Middle frontal gyrus (tissue), 1 donor: ENCODE measurements at regions not wholly inside any gene's neighbourhood (a gene's known extent, or its start where the extent isn't known, plus 50 kb on each side); places are given as distances from the start of the nearest gene placed in this dataset.

Source experiments
- DNase-seq: peaks from one replicate; pipeline ENCODE4 v3.0.0-alpha.2; 2015; ENCODE audit warnings: low spot score; ENCODE audit errors: extremely low spot score

DNA sequence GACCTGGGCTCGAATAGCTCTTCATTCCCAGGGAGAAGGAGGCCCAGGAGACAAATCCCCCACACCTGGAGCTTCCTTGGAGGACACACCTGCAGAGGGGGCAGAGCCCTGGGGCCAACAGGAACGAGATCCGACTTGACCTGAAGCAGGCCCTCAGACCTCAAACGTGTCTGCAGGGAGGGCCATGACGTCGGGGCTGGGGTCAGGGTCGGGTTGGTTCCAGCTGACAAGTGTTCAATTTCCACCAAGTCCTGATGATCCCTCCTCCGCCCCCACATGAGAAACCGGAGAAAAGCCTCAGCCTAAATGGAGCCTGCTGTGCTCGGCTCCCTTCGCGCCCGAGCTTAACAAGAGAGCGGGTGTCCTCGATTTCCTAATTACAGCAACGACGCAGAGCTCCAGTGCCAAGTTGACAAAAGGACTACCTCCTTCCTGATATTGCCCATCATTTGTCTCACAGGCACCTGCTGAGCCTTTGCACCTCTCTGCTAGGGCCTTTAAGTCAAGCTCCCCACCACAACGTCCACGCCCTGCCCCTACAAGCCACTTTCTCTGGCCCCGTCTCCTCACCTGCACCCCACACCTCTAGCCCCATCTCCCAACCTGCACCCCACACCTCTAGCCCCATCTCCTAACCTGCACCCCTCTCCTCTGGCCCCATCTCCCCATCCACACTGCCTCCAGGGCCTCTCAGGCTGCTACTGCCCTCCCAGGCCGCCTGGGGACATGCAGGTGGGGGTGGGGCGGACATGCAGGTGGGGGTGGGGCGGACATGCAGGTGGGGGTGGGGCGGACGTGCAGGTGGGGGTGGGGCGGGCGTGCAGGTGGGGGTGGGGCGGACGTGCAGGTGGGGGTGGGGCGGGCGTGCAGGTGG lies 519.4 kb downstream of the GLRX3 start:
- no peak for DNase-seq

DNA sequence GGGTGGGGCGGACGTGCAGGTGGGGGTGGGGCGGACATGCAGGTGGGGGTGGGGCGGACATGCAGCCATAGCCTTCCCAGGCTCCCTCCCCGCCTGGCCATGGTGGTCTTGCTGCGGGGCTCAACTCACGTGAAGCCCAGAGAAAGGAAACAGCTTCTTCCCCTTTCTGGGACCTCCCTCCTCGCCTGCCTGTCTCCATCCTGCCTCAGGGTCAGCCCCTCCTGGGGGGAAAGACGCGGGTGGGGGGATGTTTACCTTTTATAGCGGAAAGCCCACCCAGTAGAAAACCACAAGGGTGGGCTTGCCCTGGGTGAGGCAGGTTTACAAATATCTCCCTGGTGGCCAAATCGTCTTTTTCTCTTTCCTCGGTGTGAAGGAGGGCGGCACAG lies 520.0 kb downstream of the GLRX3 start:
- no peak for DNase-seq

DNA sequence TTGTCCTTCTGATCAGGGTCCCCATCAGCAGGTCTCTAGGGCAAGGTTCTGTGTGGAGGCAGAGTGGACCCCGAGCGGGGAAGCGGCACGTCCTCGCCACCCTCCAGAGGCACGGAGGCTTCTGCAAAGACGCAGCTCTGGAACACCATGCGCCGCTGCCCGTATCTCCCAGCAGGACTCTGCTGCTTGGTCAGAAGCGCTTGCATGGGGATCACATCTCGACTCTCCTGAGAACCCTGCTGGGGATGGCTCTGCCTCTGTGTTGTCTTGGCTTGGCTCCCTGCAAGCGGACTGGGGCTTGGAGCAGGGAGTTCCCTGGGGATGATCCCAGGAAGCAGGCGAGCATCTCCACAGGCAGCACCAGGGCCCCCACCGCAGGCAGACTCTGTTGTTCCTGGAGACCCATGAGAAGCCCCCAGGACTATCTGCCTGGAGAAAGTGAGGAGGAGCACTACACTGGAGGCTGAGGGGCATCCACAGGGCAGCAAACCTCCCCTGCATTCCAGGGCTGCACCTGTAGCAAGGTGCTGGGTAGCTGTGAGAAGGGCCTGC lies 520.5 kb downstream of the GLRX3 start:
- no peak for DNase-seq

DNA sequence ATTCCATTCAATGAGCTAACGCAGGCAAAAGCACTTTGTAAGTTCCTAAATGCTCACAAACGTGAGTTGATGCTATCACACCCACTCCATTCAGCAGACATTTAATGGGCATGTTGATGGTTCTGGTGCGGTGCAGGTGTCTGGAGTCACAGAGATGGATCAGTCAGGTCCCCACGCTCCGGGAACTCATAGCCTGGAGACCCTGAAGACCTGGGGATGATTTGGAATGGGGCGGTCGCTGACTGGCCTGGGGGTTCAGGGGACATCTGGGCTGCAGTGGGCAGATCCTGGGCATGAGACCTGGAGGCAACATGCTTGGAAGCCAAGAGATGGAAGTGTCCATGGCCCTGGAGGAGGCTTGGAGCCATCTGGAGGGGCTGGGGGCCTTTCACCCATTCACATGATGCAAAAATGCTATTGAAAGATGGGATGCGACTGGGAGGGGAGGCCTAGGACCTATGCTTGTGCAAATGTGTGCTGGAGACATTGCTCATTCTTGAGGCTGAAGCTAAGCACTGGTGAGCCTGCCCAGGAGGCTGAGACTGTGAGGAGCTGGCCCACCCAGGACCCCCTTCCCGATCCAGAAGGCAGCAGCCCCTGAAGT lies 522.6 kb downstream of the GLRX3 start:
- no peak for DNase-seq

DNA sequence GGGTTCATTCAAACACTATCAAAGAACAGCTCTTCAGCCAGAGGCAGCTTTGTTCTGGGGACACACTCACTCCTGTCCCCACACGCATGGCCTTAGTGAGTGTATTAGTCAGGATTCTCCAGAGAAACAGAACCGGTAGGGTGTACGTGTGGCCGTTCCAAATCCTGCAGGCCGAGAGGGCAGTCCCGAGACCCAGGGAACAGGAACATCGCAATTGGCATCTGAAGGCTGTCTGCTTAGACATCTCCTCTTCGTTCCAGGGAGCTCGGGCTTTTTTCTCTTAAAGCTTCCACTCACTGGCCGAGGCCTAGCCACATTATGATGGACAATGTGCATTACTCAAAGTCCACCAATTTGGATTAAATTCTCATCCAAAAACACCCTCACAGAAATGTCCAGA lies 523.3 kb downstream of the GLRX3 start:
- DNase-seq, result no peak

DNA sequence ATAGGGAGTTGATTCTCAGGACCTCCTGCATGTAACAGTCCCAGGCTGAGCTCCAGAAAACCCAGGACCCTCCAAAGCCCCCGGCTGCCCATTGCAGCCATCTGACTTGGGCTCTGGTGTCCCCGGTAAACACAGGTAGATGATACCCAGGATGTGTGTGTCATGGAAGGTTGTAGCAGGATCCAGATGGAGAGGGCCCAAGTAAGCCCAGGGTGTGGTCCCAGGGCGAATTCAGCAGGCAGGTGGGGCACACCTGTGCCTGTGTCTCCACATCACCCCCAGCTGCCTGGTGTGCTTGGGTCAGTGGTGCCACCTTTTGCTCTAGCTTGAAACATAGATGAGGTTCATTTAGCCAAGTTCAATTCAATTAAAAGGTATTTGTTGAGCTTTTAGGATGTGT lies 524.1 kb downstream of the GLRX3 start:
- DNase-seq, result no peak

DNA sequence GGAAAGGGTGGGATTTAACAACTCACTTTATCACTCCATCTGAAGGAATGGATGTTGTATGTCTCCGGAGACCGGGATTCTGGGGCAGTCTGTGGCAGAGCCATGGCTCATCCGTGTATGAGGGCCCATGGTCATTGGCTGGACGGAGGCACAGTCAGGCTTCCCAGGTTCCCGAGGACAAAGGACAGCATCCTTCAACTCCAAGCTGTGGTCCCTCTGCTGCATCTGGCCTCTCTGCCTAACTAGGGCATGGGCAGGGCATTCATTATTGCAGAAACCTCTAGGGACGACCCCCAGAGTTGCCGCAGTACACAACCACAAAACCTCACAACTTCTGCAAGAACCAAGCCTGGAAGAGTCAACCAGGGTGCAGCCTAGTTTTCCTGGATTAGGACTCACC lies 525.2 kb downstream of the GLRX3 start:
- DNase-seq, result no peak

DNA sequence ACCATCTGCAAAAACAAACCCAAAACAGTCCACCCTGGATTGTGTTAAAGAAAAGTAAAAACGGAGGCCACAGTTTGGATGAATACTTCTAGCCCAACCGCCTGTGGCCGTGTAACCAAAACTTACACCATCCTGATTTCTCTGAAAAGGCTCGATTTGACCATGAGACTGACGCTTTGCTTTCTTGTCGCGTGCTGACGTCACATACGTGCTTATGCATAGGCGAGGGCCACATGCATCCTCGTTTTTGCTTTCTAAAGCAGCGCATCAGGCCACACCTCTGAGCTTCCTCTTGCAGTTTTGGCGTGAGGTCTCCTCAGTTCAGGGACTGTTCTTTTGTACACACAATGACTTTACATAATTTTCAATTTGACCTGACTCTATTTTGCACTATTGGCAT lies 526.6 kb downstream of the GLRX3 start:
- no peak for DNase-seq

DNA sequence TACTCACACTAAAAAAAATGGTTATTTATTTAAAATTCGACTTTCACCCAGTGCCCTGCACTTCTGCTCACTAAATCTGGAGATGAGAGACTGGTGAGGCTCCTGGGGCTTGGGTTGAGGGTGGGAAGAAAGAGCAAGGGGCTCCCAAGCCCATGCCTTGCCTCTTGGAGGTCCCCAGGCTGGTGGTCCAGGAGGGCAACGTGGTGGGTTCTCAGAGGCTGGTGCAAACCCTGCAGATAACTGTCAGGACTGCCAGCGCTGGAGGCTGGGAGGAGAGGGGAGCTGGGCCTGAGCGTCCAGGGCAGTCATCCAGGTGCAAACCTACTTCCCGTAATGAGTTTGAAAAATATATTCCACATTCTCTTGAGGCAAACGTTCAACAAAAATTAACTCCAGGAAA lies 528.3 kb downstream of the GLRX3 start:
- no peak for DNase-seq

DNA sequence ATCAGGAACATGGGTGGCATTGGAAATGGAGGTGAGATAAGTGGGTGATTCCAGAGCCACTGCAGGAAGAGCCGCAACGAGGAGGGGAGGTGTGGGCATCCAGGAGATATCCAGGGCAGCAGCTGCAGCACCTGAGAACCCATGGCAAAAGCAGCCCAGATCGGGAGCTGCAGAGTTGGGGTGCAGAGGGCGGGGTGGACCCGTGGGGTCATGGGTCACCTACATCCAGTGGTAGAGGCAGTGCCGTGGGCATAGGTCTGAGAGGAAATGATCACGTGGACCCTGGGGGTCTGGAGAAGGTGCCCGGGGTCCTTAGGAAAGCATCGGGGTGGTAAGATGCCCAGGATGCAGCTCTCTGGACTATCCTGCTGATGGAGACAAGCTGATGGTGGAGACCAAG lies 530.0 kb downstream of the GLRX3 start:
- no peak for DNase-seq

DNA sequence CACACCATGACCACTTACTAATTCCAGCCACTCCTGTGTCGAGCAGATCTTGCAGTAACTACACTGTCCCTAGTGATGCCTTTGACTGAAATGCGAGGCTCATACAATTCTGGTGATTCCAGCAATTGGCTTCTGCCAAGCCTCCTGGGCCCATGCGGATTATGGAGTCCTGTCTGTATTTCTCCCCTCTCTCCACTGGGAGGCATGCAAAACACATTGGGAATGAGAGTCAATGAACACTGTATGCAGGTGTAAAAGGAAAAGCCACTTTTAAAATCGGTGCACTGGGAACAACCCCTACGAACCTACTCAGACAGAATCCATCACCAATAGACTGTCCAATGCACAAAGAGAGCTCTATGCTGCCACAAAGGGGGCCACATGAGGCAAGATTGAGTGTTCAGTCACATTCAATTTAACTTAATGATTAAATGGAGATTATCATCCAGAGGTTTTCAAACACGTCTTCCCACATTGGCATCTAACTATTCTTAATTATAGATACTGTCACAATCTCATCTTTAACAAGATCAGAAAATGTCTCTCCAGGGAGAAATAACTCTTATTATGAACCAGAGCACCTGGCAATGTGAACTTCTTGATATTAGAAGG lies 550.6 kb downstream of the GLRX3 start:
- DNase-seq, result no peak

DNA sequence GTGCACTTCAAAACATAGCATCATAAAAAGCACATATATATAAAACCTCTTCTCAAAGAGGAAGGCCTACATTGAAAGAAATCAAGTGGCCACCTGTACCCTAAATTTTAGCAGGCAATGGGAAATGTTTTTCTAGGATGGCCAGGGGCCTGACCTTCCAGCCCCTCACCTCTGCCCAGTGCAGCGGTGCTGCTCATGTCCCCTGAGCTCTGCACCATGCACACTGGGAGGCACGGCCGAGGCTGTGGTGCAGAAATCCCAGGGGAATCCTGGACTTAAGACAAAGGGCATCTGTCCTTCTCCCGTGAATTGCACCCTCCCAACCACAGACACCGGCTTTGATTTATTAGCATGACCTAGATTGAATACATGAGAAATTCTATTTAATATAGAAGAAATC lies 551.4 kb downstream of the GLRX3 start:
- DNase-seq, result no peak

DNA sequence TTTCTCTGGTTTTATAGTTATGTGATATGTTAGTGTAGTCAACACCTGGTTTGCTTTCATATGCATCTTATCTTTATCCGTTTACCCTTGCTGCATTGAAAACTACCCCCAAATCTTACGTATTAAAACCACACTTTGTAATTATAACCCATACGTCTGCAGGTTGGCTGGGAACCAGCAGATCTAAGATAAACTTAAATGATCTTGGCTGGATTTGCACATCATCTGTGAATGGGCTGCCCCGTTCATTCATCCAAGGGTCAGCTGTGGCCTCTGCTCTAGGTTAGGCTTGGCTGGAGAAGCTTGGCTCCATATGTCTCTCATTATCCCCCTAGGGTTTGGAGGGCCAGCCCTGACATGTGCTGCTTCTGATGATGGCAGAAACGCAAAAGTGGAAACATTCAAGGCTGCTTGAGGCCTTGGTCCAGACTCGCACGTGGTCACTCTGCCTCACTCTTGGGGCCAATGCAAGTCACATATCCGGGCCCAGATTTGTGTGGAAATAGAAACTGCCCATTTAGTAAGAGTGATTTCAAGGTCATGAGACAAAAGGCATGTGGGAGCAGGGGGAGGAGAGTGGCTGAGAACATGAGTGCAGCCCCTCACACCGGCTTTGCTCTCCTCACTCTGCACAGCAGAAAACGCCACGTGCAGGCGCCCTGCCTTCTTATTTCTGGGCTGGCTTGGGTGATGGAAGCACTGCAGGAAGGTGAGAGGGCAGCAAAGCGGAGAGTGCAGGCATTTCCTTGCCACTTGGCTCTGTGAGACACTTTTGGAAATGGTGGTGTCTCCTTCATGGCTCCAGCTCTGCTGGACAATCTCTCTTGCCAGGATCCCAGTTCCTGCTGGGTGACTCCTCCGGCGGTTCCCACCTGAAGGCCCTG lies 553.8 kb downstream of the GLRX3 start:
- DNase-seq, result no peak

DNA sequence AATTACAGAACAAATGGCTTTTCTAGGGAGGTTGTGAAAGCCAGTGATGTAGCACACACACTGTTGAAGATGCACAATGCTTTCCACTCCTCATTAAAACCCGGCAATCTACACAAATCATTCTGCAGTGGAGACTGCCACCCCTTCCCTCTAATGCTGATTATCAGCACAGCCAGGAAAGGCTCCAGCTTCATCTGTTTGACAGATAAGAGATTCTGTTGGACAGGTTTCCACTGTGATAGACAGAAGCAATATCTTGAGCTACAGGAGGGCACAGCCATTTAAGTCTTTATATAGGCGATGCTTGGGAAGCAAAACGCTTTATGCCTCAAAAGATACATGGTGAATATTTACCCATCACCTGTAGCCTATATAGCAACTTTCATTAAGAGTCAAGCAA lies 555.6 kb downstream of the GLRX3 start:
- DNase-seq, result no peak

DNA sequence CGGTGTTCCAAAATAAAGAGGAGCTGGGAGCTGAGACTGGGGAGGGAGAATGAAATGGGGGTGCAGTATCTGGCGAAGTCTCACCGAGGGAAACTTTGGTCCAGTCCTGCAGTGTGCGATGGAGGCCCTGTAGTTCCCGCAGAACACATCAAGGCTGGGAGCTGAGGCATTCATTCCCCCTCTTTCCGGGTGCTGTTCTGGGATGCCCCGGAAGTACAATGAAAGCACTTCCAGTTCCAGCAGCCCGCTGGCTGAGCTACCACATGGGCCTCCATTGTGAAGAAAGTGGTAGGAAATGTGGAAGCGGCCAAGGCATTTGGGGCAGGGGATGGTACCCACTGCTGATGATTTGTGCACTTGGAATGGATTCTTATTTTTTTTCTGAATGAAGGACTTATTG lies 560.7 kb downstream of the GLRX3 start:
- no peak for DNase-seq

DNA sequence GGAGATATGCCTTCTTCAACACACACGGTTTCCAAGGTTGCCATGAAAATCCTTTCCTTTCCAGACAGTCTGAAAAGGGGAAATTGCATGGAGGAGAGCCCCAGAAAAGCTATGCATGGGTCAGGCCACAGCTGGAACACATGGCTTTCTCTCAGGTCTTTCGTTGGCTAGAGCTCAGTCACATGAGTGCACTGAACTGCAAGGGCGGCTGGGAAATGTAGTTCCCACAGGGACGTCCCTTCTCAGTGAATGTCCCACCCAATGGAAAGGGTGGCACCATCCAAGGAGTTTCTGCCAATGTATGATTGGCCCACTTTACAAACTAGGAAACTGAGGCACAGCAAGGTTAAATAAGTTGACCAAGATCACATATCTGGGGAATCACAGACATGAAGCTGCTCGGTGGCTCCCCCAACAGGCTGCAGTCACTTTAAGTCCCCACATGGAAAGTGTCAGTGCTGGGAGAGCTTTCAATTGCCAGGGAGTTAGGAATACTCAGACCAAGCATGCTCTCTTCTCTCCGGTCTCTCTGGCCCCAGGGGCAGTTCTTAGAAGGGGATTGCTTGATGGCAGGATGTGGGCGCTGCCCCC lies 571.3 kb downstream of the GLRX3 start:
- DNase-seq, result no peak

DNA sequence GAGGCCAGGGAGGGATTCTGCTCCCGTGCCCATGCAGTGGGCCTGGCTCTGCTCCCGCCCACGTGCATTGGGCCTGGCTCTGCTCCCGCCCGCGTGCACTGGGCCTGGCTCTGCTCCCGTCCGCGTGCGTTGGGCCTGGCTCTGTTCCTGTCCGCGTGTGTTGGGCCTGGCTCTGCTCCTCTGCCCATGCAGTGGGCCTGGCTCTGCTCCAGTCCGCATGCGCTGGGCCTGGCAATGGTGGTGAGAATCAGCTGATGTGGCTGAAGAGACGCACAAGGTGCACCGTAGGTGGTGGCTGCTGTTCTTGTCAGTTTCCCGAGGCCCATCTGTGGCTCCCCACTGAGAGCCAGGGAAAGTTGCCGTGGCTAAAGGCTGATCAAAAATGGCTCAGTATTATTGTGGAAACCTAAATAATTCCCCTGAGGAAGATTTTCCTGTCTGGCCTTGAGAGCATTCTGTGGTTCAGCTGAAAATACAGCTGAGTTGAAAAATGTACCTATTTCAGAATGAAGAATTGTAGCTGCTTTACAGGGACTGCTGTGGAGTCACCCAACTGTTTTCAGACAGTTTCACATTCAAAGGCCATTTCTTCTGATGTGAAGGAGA lies 572.4 kb downstream of the GLRX3 start:
- no peak for DNase-seq

DNA sequence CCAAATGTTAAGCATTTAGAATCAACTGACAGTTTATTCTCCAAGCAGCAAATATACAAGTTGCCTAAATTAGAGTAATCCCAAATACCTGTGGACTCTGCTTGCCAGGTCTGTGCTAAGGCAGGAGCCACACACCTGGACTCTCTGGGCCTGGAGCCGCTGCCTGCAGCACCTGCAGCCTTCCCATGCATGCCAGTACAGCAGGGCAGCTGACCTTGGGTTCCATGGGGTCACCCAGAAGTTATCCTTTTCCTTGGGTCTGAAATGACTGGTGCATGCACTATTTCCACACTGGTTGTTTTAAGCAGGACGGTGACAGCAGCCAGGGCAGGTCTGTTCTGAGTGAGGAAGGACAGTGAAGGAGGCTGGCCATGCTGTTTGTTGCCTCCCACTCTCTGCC lies 573.2 kb downstream of the GLRX3 start:
- DNase-seq, result no peak

DNA sequence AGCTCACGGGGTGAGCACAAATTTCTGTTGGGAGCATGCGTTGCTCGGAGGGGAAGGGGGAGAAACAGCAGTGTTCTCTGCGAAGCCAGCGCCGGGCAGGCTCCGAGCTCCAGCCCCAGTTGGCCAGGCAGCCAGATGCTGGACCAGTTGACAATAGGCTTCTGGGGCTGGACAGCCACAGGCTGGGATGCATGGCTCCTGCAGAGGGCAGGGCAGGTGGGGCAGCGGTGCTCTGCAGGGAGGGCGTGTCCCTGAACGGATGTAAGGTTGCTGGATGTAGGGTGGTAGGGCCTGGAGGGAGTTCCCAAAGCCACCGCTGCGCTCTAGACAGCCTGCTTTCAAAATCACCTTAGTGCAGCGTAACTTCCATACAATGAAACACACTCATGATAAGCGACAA lies 574.9 kb downstream of the GLRX3 start:
- no peak for DNase-seq

DNA sequence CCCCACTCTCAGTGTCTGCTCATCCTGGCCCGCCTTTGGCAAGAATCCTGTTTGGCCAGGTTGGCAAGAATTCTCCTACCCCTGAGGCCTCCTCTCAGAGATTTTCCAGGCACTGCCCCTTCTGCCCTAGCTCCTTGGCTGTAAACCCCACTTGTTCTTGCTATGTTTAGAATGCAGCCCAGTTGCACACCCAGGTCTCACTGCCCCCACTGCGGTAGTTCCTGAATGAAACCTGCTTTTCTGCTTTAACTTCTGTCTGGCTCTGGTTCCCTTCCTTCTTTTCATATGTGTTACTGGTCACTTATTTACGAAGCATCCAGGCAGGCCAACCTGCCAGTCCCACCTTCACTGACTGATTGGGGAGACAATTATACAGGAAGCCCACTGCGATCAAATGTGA lies 576.9 kb downstream of the GLRX3 start:
- no peak for DNase-seq

DNA sequence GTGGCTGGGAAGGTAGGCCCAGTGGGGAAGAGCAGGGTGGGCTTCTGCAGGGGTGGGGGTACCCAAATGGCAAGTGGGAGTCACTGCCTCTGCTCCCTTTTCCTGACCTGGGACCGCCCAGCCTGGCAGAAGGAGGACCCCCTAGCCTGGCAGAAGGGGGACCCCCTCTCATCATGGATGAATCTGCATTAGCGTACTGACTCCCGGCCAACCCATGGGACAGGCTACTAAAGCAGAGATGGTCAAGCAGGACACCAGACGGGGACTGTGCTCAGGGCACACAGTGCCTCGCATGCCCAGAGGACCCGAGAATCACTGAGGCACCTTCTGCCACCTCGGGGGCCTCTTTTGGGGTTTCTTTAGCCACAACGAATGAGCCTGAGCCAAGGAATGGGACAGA lies 577.5 kb downstream of the GLRX3 start:
- DNase-seq, result no peak
